Sigmoid colon (tissue), 4 donors: ENCODE measurements at regions not wholly inside any gene's neighbourhood (a gene's known extent, or its start where the extent isn't known, plus 50 kb on each side); places are given as distances from the start of the nearest gene placed in this dataset.

Source experiments
- CTCF ChIP-seq, 4 experiments: fragments of 450-650 bp in 3 of 4; fragments of 200-600 bp in 1 of 4; IDR thresholded peaks; one replicate each; pipeline ENCODE4 v1.5.1; 2016 to 2019; ENCODE audit warnings: antibody characterized with exemption in 4 of 4, mild to moderate bottlenecking in 3 of 4, moderate library complexity in 2 of 4
- EP300 ChIP-seq, 4 donors: sonication (generic); formaldehyde crosslinking; IDR thresholded peaks; one replicate each; pipeline ENCODE4 v1.6.1; 2017; ENCODE audit warnings: antibody characterized with exemption in 4 of 4

DNA sequence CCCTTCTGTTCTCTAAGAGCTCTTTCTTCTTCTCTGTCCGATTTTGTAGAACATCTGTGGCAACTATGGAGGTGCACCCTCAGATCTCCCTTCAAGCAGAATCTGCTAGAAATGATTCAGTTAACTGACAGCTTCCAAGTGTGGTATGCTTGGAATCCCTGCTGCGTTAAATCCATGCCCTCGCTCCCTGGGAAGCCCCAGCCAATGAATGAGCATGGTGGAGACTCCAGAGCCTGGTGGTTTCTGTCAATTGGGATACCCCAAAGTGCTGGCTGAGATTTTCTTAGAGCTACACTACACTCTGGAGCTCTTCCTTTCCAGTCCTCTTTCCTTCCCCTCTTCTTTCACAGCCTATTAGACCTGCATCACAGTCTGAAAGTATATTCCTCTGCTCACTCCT lies 116.3 kb upstream of the C1orf21 start:
- no peak for TF ChIP-seq EP300 (IDR thresholded peaks at IDR 0.05)
- TF ChIP-seq CTCF (IDR thresholded peaks at IDR 0.05), result no peak
